Osteocyte (in vitro differentiated cells): ENCODE measurements at regions not wholly inside any gene's neighbourhood (a gene's known extent, or its start where the extent isn't known, plus 50 kb on each side); places are given as distances from the start of the nearest gene placed in this dataset.

Experiments
- DNase-seq: peaks from one replicate; pipeline ENCODE4 v3.0.0; 2021; ENCODE audit warnings: mixed read lengths; ENCODE audit not compliant: unreplicated experiment; ENCODE audit errors: extremely low spot score
- H3K27ac Mint-ChIP-seq: one replicate; pipeline ENCODE4 v1.8.0; 2021; ENCODE audit warnings: mild to moderate bottlenecking, mixed read lengths; ENCODE audit not compliant: unreplicated experiment
- H3K27me3 Mint-ChIP-seq: one replicate; pipeline ENCODE4 v1.8.0; 2021; ENCODE audit warnings: mixed read lengths; ENCODE audit not compliant: unreplicated experiment
- H3K36me3 Mint-ChIP-seq: one replicate; pipeline ENCODE4 v1.8.0; 2021; ENCODE audit warnings: mixed read lengths; ENCODE audit not compliant: unreplicated experiment
- H3K4me1 Mint-ChIP-seq: one replicate; pipeline ENCODE4 v1.8.0; 2021; ENCODE audit warnings: mixed read lengths; ENCODE audit not compliant: unreplicated experiment
- H3K4me3 Mint-ChIP-seq: one replicate; pipeline ENCODE4 v1.8.0; 2021; ENCODE audit warnings: mild to moderate bottlenecking, moderate library complexity, mixed read lengths; ENCODE audit not compliant: unreplicated experiment
- H3K9me3 Mint-ChIP-seq: one replicate; pipeline ENCODE4 v1.8.0; 2021; ENCODE audit warnings: mixed read lengths; ENCODE audit not compliant: unreplicated experiment
- CTCF ChIP-seq: fragments of 200-600 bp; sonication (generic); IDR thresholded peaks from 2 replicates; pipeline ENCODE4 v1.5.0; 2021; ENCODE audit warnings: antibody characterized with exemption, mild to moderate bottlenecking, moderate library complexity

DNA sequence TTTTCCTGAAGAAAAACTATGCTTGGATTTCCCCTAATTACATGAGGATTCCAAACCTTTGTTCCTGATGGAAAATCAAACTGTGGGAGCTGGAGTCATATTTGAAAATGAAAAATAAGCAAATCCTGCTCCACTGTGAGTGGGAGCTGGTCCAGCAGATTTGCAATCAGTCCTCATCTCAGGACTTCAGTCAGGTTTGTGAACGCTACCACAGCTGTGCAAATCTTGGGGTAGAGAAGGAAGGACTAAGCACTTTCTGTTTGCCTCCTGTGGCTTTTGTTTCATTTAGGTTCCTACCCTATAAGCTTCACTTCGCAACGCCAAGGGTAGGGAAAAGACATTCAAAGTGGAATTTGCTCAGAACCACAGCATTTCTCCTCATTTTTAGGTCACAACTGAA lies 238.2 kb downstream of the TUSC7 start:
- no peak for DNase-seq
- Mint-ChIP-seq H3K4me1 (peaks cover 22% of the 10 kb centered on the region), H3K9me3 (peaks cover 14% of the 10 kb centered on the region), H3K27me3 (peaks cover 11% of the 10 kb centered on the region), H3K27ac (peak overlapping the region; percentile 41), H3K4me3 (no peak overlapping the region), H3K36me3 (no peaks in the 10 kb centered on the region)
- no peak for TF ChIP-seq CTCF

GRCh38 chr3:116950301-116951055 lies 240.9 kb downstream of the TUSC7 start:
- TF ChIP-seq CTCF = no peak
- peaks cover 5% of the 10 kb centered on the region for H3K27me3 Mint-ChIP-seq
- H3K36me3 Mint-ChIP-seq = no peaks in the 10 kb centered on the region
- peaks cover 22% of the 10 kb centered on the region for H3K4me1 Mint-ChIP-seq
- no peak overlapping the region for H3K4me3 Mint-ChIP-seq
- H3K27ac Mint-ChIP-seq = no peak overlapping the region
- H3K9me3 Mint-ChIP-seq = no peaks in the 10 kb centered on the region
- no peak for DNase-seq

DNA sequence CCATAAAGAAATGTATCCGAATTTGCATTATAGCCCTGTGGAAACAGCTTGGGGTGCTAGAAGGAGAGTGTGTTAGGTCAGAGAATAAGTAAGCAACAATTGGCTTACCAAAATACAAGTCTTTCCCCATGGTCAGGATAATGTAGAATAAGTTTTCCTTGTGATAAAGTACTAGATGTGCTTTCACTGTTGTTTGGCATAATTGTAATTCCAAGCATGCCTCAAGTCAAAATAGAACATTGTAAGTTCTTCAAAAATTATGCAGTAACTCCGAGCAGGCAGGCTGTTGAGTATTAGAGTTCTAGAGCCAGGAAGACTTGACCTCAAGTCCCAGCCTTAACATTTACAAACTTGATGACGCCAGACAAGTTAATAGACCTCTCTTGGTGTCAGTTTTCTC lies 242.0 kb downstream of the TUSC7 start:
- TF ChIP-seq CTCF = no peak
- H3K9me3 Mint-ChIP-seq = no peaks in the 10 kb centered on the region
- peaks cover 5% of the 10 kb centered on the region for H3K27me3 Mint-ChIP-seq

DNA sequence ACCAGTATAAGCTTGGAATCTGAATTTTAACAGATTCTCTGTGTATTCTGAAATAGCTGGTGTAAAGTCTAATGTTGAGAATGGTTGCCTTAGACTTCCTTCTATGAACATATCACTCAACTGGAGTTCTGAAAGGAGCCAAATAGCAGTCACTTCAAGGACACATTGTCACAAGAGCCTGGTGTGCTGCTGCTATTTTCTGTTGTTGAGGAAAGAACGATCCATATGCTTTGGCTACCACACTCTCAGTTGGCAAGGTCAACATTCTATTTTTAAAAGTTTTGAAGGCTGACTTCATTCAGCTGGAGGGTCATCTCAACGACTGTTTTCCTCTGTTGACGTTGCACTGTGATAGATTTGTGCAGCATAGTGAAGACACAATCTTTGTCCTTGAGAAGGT lies 248.7 kb downstream of the TUSC7 start:
- Mint-ChIP-seq H3K9me3 (no peaks in the 10 kb centered on the region), H3K4me3 (no peak overlapping the region), H3K36me3 (no peaks in the 10 kb centered on the region), H3K27me3 (no peaks in the 10 kb centered on the region), H3K4me1 (peaks cover 2% of the 10 kb centered on the region), H3K27ac (no peak overlapping the region)
- TF ChIP-seq CTCF = no peak
- DNase-seq = no peak

More for the DNA sequence above, 242.0 kb downstream of the TUSC7 start:
- Mint-ChIP-seq H3K4me3 (no peak overlapping the region), H3K4me1 (peaks cover 22% of the 10 kb centered on the region), H3K27ac (peak overlapping the region; percentile 3), H3K36me3 (no peaks in the 10 kb centered on the region)
- no peak for DNase-seq

DNA sequence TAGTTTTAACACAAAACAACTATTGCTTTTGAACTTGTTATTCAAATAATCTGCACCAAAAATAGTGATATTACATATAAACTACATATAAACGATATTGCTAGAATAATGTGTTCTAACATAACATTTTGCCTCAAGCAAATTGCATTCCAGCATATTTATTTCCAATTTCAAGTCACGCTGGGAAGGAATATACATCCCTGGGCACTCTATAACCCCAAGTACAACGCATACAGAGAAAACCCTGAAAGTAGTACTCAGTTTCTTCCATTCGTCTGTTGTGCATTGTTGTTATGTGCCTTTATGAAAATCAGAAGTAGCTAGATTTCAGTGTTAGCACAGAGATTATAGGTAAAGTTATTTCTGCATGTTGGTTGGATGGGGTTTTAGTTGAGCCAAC lies 251.5 kb downstream of the TUSC7 start:
- Mint-ChIP-seq H3K36me3 (no peaks in the 10 kb centered on the region), H3K27ac (no peak overlapping the region), H3K4me1 (peaks cover 3% of the 10 kb centered on the region), H3K9me3 (peaks cover 3% of the 10 kb centered on the region), H3K27me3 (no peaks in the 10 kb centered on the region), H3K4me3 (no peak overlapping the region)
- DNase-seq = no peak
- no peak for TF ChIP-seq CTCF
